Right atrium auricular region (tissue), 2 donors: ENCODE measurements at regions not wholly inside any gene's neighbourhood (a gene's known extent, or its start where the extent isn't known, plus 50 kb on each side); places are given as distances from the start of the nearest gene placed in this dataset.

Source experiments
- DNase-seq: peaks from one replicate; pipeline ENCODE4 v3.0.0-alpha.2; 2019; ENCODE audit warnings: low spot score
- H3K27ac ChIP-seq, 2 donors: fragments of 200-600 bp; sonication (generic); 1 replicate in 1 of 2; 2 replicates in 1 of 2; pipeline ENCODE4 v1.5.1; 2016 to 2019
- H3K27me3 ChIP-seq, 2 donors: fragments of 200-600 bp; sonication (generic); one replicate each; pipeline versions ENCODE4 v1.5.1 to v1.6.0; 2017 to 2019
- H3K36me3 ChIP-seq: fragments of 200-600 bp; sonication (generic); one replicate; pipeline ENCODE4 v1.5.1; 2016
- H3K4me1 ChIP-seq, 2 donors: fragments of 200-600 bp; sonication (generic); one replicate each; pipeline versions ENCODE4 v1.5.1 to v1.6.0; 2017 to 2019
- H3K4me3 ChIP-seq, 2 donors: fragments of 200-600 bp; sonication (generic); 1 replicate in 1 of 2; 2 replicates in 1 of 2; pipeline ENCODE4 v1.5.1; 2017 to 2019; ENCODE audit warnings: mild to moderate bottlenecking in 1 of 2, moderate library complexity in 1 of 2
- H3K9me3 ChIP-seq, 2 donors: fragments of 200-600 bp; sonication (generic); one replicate each; pipeline ENCODE4 v1.5.1; 2019
- TF ChIP-seq, protein P1 (sequence below), 2 donors: fragments of 200-600 bp; sonication (generic); IDR thresholded peaks; one replicate each; pipeline ENCODE4 v1.5.1; 2019; ENCODE audit warnings: antibody characterized with exemption in 2 of 2

DNA sequence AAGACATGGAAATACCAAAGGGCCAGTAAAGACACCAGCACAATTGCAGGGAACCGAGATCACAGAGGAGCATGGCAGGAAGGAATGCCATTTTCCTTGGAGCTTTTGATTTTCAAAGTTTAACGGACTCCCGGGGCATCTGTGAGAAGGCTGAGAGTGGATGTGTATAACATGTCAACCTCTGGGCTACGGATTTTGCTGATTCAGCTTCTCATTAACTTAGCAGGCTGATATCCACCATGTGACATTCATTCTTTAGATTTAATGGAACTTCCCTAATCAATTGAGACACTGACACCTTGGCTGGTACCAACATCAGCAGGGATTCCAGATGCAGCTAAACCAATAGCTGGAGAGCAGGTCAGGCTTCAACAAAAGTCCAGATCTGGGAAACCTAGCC lies 496.6 kb upstream of the SPHKAP start:
- Histone ChIP-seq H3K9me3 (no peaks in the 10 kb centered on the region), H3K27me3 (no peaks in the 10 kb centered on the region), H3K4me3 (no peak overlapping the region), H3K27ac (no peak overlapping the region), H3K4me1 (peaks cover 0 to 12% of the 10 kb centered on the region in 2 donors), H3K36me3 (no peaks in the 10 kb centered on the region)
- TF ChIP-seq, protein P1, sequence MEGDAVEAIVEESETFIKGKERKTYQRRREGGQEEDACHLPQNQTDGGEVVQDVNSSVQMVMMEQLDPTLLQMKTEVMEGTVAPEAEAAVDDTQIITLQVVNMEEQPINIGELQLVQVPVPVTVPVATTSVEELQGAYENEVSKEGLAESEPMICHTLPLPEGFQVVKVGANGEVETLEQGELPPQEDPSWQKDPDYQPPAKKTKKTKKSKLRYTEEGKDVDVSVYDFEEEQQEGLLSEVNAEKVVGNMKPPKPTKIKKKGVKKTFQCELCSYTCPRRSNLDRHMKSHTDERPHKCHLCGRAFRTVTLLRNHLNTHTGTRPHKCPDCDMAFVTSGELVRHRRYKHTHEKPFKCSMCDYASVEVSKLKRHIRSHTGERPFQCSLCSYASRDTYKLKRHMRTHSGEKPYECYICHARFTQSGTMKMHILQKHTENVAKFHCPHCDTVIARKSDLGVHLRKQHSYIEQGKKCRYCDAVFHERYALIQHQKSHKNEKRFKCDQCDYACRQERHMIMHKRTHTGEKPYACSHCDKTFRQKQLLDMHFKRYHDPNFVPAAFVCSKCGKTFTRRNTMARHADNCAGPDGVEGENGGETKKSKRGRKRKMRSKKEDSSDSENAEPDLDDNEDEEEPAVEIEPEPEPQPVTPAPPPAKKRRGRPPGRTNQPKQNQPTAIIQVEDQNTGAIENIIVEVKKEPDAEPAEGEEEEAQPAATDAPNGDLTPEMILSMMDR (IDR thresholded peaks at IDR 0.05): no peak
- DNase-seq: no peak

DNA sequence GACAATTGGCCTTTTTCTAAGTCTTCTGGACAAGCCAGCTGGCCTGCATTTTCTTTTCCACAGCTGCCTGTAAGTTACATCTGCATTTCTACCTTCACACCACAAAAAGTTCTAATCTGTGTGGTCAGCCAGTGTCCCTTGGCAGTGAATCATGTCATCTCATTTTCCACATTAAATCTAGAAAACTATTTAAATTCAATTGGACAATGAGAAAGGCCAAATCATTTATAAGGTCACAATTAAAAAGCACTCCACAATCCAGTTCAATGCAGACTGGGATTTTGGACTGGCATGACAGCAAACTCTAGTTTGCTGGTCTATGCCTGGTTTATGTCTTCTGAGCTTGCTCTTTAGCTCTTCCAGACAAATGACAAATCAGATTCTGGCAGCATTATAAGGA lies 494.2 kb upstream of the SPHKAP start:
- Histone ChIP-seq H3K27ac (no peak overlapping the region), H3K4me3 (no peak overlapping the region), H3K9me3 (no peaks in the 10 kb centered on the region), H3K27me3 (no peaks in the 10 kb centered on the region), H3K4me1 (peaks cover 0 to 12% of the 10 kb centered on the region in 2 donors), H3K36me3 (no peaks in the 10 kb centered on the region)
- TF ChIP-seq, protein P1 (IDR thresholded peaks at IDR 0.05): no peak
- no peak for DNase-seq

GRCh38 chr2:228675091-228675490 lies 493.6 kb upstream of the SPHKAP start:
- no peak for DNase-seq
- H3K4me1 ChIP-seq: peaks cover 0 to 12% of the 10 kb centered on the region in 2 donors
- no peaks in the 10 kb centered on the region for H3K27me3 ChIP-seq
- H3K27ac ChIP-seq: no peak overlapping the region
- H3K9me3 ChIP-seq: no peaks in the 10 kb centered on the region
- TF ChIP-seq, protein P1 (IDR thresholded peaks at IDR 0.05): no peak
- no peak overlapping the region for H3K4me3 ChIP-seq
- no peaks in the 10 kb centered on the region for H3K36me3 ChIP-seq

- Histone ChIP-seq H3K4me3 (no peak overlapping the region), H3K27ac (no peak overlapping the region), H3K4me1 (peaks cover 0 to 17% of the 10 kb centered on the region in 2 donors), H3K36me3 (no peaks in the 10 kb centered on the region), H3K27me3 (no peaks in the 10 kb centered on the region), H3K9me3 (no peaks in the 10 kb centered on the region)
- DNase-seq: no peak
- TF ChIP-seq, protein P1 (IDR thresholded peaks at IDR 0.05): no peak
These were observed 492.5 kb upstream of the SPHKAP start for GRCh38 chr2:228673876-228674554.

DNA sequence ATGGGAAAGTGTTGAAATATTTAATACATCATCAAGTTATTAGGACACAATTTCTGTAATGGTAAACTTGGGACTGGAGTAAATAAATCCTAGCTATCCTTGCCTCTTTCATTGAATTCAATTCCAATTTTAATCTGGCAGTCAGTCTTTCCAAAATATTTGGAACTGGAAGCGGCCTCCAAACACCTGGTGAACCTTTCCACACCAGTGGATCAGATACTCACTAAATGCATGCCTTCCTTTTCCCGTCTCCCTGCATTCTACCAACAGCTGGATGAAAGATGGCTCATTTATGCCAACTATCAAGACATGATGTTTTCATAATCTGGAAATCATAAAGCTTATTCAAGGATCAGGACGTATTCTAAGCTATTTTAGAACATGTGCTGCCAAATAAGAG lies 488.2 kb upstream of the SPHKAP start:
- DNase-seq: no peak
- Histone ChIP-seq H3K4me3 (no peak overlapping the region), H3K36me3 (no peaks in the 10 kb centered on the region), H3K4me1 (peaks cover 0 to 5% of the 10 kb centered on the region in 2 donors), H3K27me3 (no peaks in the 10 kb centered on the region), H3K27ac (no peak overlapping the region), H3K9me3 (no peaks in the 10 kb centered on the region)
- TF ChIP-seq, protein P1 (IDR thresholded peaks at IDR 0.05): no peak

GRCh38 chr2:228665232-228665631 lies 483.7 kb upstream of the SPHKAP start:
- Histone ChIP-seq H3K27me3 (no peaks in the 10 kb centered on the region), H3K27ac (peak overlapping the region in 1 of 2 donors; percentile 26), H3K9me3 (no peaks in the 10 kb centered on the region), H3K36me3 (no peaks in the 10 kb centered on the region), H3K4me1 (peaks cover 0 to 5% of the 10 kb centered on the region in 2 donors), H3K4me3 (no peak overlapping the region)
- TF ChIP-seq, protein P1 (IDR thresholded peaks at IDR 0.05): no peak
- no peak for DNase-seq
